ENCODE measurements at regions not wholly inside any gene's neighbourhood (a gene's known extent, or its start where the extent isn't known, plus 50 kb on each side); places are given as distances from the start of the nearest gene placed in this dataset.
"Not testable (repeated sequence)": the region's sequence is repeated elsewhere in the genome, so short reads cannot be mapped to it uniquely, and the experiment has no call there.

GRCh38 chr14:52125885-52126284 lies 57.0 kb upstream of the NID2 start:
- no peak overlapping the region for H3K27ac ChIP-seq
- peaks cover 0 to 3% (median 0%) of the 10 kb centered on the region in 4 donors for H3K27me3 ChIP-seq
- FAIRE-seq (no peak), ATAC-seq (no peak), DNase-seq (no peak)
- intact Hi-C loops (cut with DNase I), result no loop called here
- no peaks in the 10 kb centered on the region for H3K9me3 ChIP-seq
- no peak for TF ChIP-seq CTCF (IDR thresholded peaks at IDR 0.05)
- no peak overlapping the region for H3K4me3 ChIP-seq
- H3K36me3 ChIP-seq, result no peaks in the 10 kb centered on the region
- H3K4me1 ChIP-seq, result peaks cover 0 to under 1% (median 0%) of the 10 kb centered on the region in 3 donors
- WGBS, 2 donors, result 64 to 75% methylated on average over 4 of the region's 4 CpGs

GRCh38 chr14:52124791-52125684 lies 56.2 kb upstream of the NID2 start:
- no peak for TF ChIP-seq CTCF (IDR thresholded peaks at IDR 0.05)
- Histone ChIP-seq H3K4me1 (no peaks in the 10 kb centered on the region), H3K27ac (no peak overlapping the region), H3K4me3 (no peak overlapping the region), H3K36me3 (no peaks in the 10 kb centered on the region), H3K9me3 (no peaks in the 10 kb centered on the region), H3K27me3 (peaks cover 0 to 3% (median 0%) of the 10 kb centered on the region in 4 donors)
- intact Hi-C loops (cut with DNase I), result no loop called here
- 57 to 62% methylated on average over 7 of the region's 7 CpGs for WGBS, 2 donors
- no peak for DNase-seq
- ATAC-seq, result peak in 2 of 4 donors; percentile 34 to 63
- no peak for FAIRE-seq

DNA sequence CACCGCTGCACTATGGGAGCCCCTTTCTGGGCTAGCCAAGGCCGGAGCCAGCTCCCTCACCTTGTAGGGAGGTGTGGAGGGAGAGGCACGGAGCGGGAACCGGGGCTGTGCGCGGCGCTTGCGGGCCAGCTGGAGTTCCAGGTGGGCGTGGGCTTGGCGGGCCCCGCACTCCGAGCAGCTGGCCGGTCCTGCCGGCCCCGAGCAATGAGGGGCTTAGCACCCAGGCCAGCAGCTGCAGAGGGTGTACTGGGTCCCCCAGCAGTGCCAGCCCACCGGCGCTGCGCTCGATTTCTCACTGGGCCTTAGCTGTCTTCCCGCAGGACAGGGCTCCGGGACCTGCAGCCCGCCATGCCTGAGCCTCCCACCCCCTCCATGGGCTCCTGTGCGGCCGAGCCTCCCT lies 53.3 kb upstream of the NID2 start:
- not testable (repeated sequence) for ATAC-seq
- WGBS, 2 donors, result 94 to 95% methylated on average over 14 to 25 of the region's 25 CpGs

DNA sequence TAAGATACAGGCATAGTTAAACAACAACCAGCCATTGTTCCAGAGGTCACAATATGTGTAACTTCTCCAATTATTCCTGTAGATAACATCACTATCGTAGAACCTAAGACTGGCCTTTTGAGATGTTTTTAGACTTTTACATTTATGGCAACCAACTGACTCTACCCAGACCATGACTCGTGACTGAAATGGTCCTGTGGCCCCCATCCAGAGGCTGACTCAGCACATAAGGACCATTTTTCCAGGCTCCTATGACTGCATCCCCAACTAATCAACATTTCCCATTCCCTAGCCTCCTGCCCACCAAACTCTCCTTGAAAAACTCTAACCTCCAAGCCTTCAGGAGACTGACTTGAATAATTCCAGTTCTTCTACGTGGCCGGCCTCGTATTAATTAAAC lies 52.6 kb upstream of the NID2 start:
- TF ChIP-seq CTCF (IDR thresholded peaks at IDR 0.05), result no peak
- Histone ChIP-seq H3K27me3 (peaks cover 0 to 3% (median 0%) of the 10 kb centered on the region in 4 donors), H3K36me3 (no peaks in the 10 kb centered on the region), H3K27ac (no peak overlapping the region), H3K9me3 (no peaks in the 10 kb centered on the region), H3K4me1 (no peaks in the 10 kb centered on the region), H3K4me3 (no peak overlapping the region)
- FAIRE-seq, result no peak
- DNase-seq, result no peak
- intact Hi-C loops (cut with DNase I), result no loop called here
- ATAC-seq, result no peak
- WGBS, 2 donors, result 89 to 90% methylated on average over 5 of the region's 5 CpGs

More for the DNA sequence above, 53.3 kb upstream of the NID2 start:
- H3K4me3 ChIP-seq; FAIRE-seq; H3K36me3 ChIP-seq; H3K9me3 ChIP-seq; H3K27ac ChIP-seq; H3K27me3 ChIP-seq; intact Hi-C loops (cut with DNase I); H3K4me1 ChIP-seq: not testable (repeated sequence)
- DNase-seq, result peak in 1 of 6 donors; percentile 44

GRCh38 chr14:52119030-52119429 lies 50.2 kb upstream of the NID2 start:
- Histone ChIP-seq H3K9me3 (no peaks in the 10 kb centered on the region), H3K27ac (no peak overlapping the region), H3K4me3 (no peak overlapping the region), H3K4me1 (no peaks in the 10 kb centered on the region), H3K36me3 (no peaks in the 10 kb centered on the region), H3K27me3 (peaks cover 0 to 2% (median 0%) of the 10 kb centered on the region in 4 donors)
- DNase-seq (peak in 4 of 6 donors; percentile 40 to 65 (median 49)), ATAC-seq (peak; percentile 86 to 100 (median 93)), FAIRE-seq (no peak)
- intact Hi-C loops (cut with DNase I), result no loop called here
- TF ChIP-seq CTCF (IDR thresholded peaks at IDR 0.05), result no peak
- 10% methylated on average over 3 of the region's 3 CpGs for WGBS, 2 donors

All from pancreas (tissue), 10 donors.